Transverse colon (tissue), 4 donors: ENCODE measurements at regions not wholly inside any gene's neighbourhood (a gene's known extent, or its start where the extent isn't known, plus 50 kb on each side); places are given as distances from the start of the nearest gene placed in this dataset.

Experiments
- DNase-seq: peaks from one replicate; pipeline ENCODE4 v3.0.0-alpha.2; 2019
- H3K27ac ChIP-seq, 4 donors: fragments of 200-600 bp; sonication (generic); 2 replicates each; pipeline ENCODE4 v1.5.1; 2016 to 2018; ENCODE audit warnings: inconsistent platforms in 4 of 4
- H3K27me3 ChIP-seq: fragments of 200-600 bp; sonication (generic); 2 replicates; pipeline ENCODE4 v1.5.1; 2017; ENCODE audit warnings: inconsistent platforms
- H3K36me3 ChIP-seq, 4 donors: fragments of 200-600 bp; sonication (generic); 2 replicates each; pipeline ENCODE4 v1.5.1; 2017 to 2019; ENCODE audit warnings: inconsistent platforms in 4 of 4
- H3K4me1 ChIP-seq, 4 donors: fragments of 200-600 bp; sonication (generic); 2 replicates each; pipeline ENCODE4 v1.5.1; 2017 to 2020; ENCODE audit warnings: inconsistent platforms in 4 of 4
- H3K4me3 ChIP-seq, 4 donors: fragments of 200-600 bp; sonication (generic); 1 replicate in 1 of 4; 2 replicates in 3 of 4; pipeline versions ENCODE4 v1.5.1 to v1.6.1; 2017 to 2019; ENCODE audit warnings: inconsistent platforms in 4 of 4
- H3K9me3 ChIP-seq, 2 donors: fragments of 200-600 bp; sonication (generic); 2 replicates each; pipeline ENCODE4 v1.5.1; 2017 to 2019; ENCODE audit warnings: inconsistent platforms in 2 of 2
- EP300 ChIP-seq: sonication (generic); formaldehyde crosslinking; IDR thresholded peaks from one replicate; pipeline ENCODE4 v1.6.1; 2017; ENCODE audit warnings: antibody characterized with exemption, low read depth
- POLR2A ChIP-seq: fragments of 450-650 bp; IDR thresholded peaks from one replicate; pipeline ENCODE4 v1.6.1; 2016; ENCODE audit warnings: antibody characterized with exemption, mild to moderate bottlenecking, moderate library complexity
- POLR2AphosphoS5 ChIP-seq, 3 donors: sonication (generic); formaldehyde crosslinking; IDR thresholded peaks; one replicate each; pipeline ENCODE4 v1.6.1; 2016; ENCODE audit warnings: antibody characterized with exemption in 3 of 3
- WGBS, 2 donors: methylation state at CpG; one replicate each; pipeline ENCODE4 v1.1.5; 2018; ENCODE audit warnings: low coverage in 1 of 2; 5-methylcytosine and 5-hydroxymethylcytosine counted together
- in situ Hi-C, 4 donors: fragments of 200-750 bp; cut with MboI; loops; one replicate each; pipeline versions ENCODE4 v1.15.0 to v1.15.1; 2017; ENCODE audit warnings: low sequenced_read_pairs in 3 of 4, low pct_ligation_motif_present in 1 of 4, low pct_unique_long_range_greater_than_20kb in 1 of 4
- intact Hi-C: fragments of 100-400 bp; cut with DNase I; formaldehyde crosslinking; loops from one replicate; pipeline ENCODE4 v1.15.1; 2023; ENCODE audit warnings: low total_unique reads
- TF ChIP-seq, protein P1 (sequence below), 5 experiments: fragments of 200-600 bp in 3 of 5; fragments of 450-650 bp in 2 of 5; sonication (generic) in 3 of 5; IDR thresholded peaks; 1 replicate in 2 of 5; 2 replicates in 3 of 5; pipeline ENCODE4 v1.5.1; 2016 to 2017; ENCODE audit warnings: antibody characterized with exemption in 5 of 5, inconsistent platforms in 3 of 5, mild to moderate bottlenecking in 2 of 5, moderate library complexity in 1 of 5

GRCh38 chr11:25615069-25615468 is 716.9 kb upstream of the ANO3 start:
- Histone ChIP-seq H3K36me3 (no peaks in the 10 kb centered on the region), H3K27me3 (no peaks in the 10 kb centered on the region), H3K4me3 (no peak overlapping the region), H3K9me3 (no peaks in the 10 kb centered on the region), H3K4me1 (no peaks in the 10 kb centered on the region), H3K27ac (no peak overlapping the region)
- TF ChIP-seq POLR2AphosphoS5 (IDR thresholded peaks at IDR 0.05) (no peak), POLR2A (no peak), EP300 (no peak)
- TF ChIP-seq, protein P1, sequence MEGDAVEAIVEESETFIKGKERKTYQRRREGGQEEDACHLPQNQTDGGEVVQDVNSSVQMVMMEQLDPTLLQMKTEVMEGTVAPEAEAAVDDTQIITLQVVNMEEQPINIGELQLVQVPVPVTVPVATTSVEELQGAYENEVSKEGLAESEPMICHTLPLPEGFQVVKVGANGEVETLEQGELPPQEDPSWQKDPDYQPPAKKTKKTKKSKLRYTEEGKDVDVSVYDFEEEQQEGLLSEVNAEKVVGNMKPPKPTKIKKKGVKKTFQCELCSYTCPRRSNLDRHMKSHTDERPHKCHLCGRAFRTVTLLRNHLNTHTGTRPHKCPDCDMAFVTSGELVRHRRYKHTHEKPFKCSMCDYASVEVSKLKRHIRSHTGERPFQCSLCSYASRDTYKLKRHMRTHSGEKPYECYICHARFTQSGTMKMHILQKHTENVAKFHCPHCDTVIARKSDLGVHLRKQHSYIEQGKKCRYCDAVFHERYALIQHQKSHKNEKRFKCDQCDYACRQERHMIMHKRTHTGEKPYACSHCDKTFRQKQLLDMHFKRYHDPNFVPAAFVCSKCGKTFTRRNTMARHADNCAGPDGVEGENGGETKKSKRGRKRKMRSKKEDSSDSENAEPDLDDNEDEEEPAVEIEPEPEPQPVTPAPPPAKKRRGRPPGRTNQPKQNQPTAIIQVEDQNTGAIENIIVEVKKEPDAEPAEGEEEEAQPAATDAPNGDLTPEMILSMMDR (IDR thresholded peaks at IDR 0.05): no peak
- intact Hi-C loops: no loop called here
- in situ Hi-C loops: no loop called here
- 39 to 45% methylated on average over 2 of the region's 2 CpGs for WGBS, 2 donors
- DNase-seq: no peak

DNA sequence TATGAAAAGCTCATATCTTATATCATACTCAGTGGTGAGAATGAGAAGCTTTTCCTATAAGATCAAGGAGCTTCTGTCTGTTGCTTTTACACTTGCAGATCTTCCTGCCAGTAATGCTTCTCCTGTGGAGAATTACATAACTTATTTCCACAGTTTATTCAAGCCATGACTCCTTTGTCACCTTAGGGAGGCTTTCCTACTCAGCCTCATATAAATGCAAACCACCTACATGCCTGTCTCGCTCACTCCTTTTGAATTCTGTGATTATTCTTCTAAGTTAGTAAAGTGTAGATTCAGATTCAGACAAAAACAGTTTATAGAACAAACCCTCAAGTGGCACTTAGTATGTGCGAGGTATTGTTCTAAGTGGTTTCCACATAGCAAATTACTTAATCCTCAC is 716.1 kb upstream of the ANO3 start:
- Histone ChIP-seq H3K9me3 (no peaks in the 10 kb centered on the region), H3K4me3 (no peak overlapping the region), H3K4me1 (no peaks in the 10 kb centered on the region), H3K27me3 (no peaks in the 10 kb centered on the region), H3K27ac (no peak overlapping the region), H3K36me3 (no peaks in the 10 kb centered on the region)
- WGBS, 2 donors: 82 to 86% methylated on average over 2 of the region's 2 CpGs
- DNase-seq: no peak
- intact Hi-C loops (no loop called here), in situ Hi-C loops (no loop called here)
- TF ChIP-seq POLR2AphosphoS5 (IDR thresholded peaks at IDR 0.05) (no peak), EP300 (no peak), POLR2A (no peak)
- TF ChIP-seq, protein P1 (IDR thresholded peaks at IDR 0.05): no peak

GRCh38 chr11:25625094-25625493 is 706.8 kb upstream of the ANO3 start:
- H3K27me3 ChIP-seq: no peaks in the 10 kb centered on the region
- 80% methylated on average over 3 of the region's 3 CpGs; no CpG with 5 or more reads in 1 of the 2 donors for WGBS, 2 donors
- in situ Hi-C loops: no loop called here

GRCh38 chr11:25628030-25628429 is 703.9 kb upstream of the ANO3 start:
- no peaks in the 10 kb centered on the region for H3K4me1 ChIP-seq
- DNase-seq: no peak
- H3K27ac ChIP-seq: no peak overlapping the region
- no peak overlapping the region for H3K4me3 ChIP-seq
- no peaks in the 10 kb centered on the region for H3K36me3 ChIP-seq
- whole genome bisulfite sequencing, 2 donors: 69% methylated on average over 5 of the region's 5 CpGs; no CpG with 5 or more reads in 1 of the 2 donors
- in situ Hi-C loops: no loop called here
- TF ChIP-seq, protein P1 (IDR thresholded peaks at IDR 0.05): no peak
- TF ChIP-seq POLR2AphosphoS5 (IDR thresholded peaks at IDR 0.05) (no peak), EP300 (no peak), POLR2A (no peak)
- no peaks in the 10 kb centered on the region for H3K27me3 ChIP-seq
- intact Hi-C loops: no loop called here
- H3K9me3 ChIP-seq: no peaks in the 10 kb centered on the region

More at GRCh38 chr11:25625094-25625493, 706.8 kb upstream of the ANO3 start:
- intact Hi-C loops: no loop called here
- DNase-seq: no peak
- TF ChIP-seq EP300 (no peak), POLR2A (no peak), POLR2AphosphoS5 (IDR thresholded peaks at IDR 0.05) (no peak)
- TF ChIP-seq, protein P1 (IDR thresholded peaks at IDR 0.05): no peak
- no peaks in the 10 kb centered on the region for H3K36me3 ChIP-seq
- no peaks in the 10 kb centered on the region for H3K9me3 ChIP-seq
- no peaks in the 10 kb centered on the region for H3K4me1 ChIP-seq
- H3K27ac ChIP-seq: no peak overlapping the region
- H3K4me3 ChIP-seq: no peak overlapping the region
